ENCODE measurements at regions not wholly inside any gene's neighbourhood (a gene's known extent, or its start where the extent isn't known, plus 50 kb on each side); places are given as distances from the start of the nearest gene placed in this dataset.
A peak's percentile ranks its signal among the peaks of the same experiment; 100 is the strongest.

DNA sequence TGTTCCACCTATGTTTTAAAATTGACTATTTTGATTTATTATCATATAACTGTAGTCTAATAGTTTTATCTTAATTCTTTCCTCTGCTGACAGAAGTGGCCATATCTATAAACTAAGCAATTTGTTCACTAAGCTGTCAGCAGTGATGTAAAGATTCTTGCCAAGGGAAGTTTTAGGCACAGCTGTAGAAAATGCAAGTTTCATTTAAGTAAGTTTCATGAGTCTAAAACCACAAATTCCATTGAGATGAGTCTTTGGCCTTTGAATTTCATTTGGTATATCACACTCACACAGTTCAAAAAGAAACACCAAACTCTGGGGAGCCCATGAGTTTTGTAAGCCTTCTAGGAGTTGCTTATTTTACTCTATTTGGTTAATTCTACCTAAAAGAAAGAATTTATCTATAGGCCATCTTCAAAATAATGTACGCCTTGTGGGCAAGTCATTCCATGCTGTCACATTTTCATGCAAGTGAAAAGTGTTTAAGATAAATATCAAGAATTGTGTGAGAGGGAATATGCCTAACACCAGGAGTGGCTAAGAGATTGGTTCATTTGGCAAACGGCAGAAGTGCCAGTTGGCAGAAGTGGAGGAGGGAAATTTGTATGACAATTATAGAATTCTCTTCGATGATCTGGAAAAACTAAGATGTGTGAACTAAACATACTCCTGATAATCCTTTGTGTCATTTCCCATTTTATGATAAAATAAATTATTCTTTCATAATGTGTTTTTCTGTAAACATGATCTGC is 292.9 kb downstream of the ZIC4 start:
- Histone ChIP-seq H3K18ac (ENCODE audit: low read length) (no peak overlapping the region), H3K4me2 (ENCODE audit: low read length) (no peak overlapping the region), H3K36me3 (ENCODE audit: control insufficient read depth in 1 of 2, insufficient read depth in 2 of 2, low read length in 2 of 2) (no peaks in the 10 kb centered on the region), H3K79me1 (ENCODE audit: low read length) (no peaks in the 10 kb centered on the region), H4K91ac (ENCODE audit: low read depth, low read length) (no peak overlapping the region), H3K4me1 (ENCODE audit: control insufficient read depth in 1 of 2, insufficient read depth in 2 of 2, low read length in 2 of 2) (no peaks in the 10 kb centered on the region), H3K9ac (ENCODE audit: low read length) (no peak overlapping the region), H3K4ac (ENCODE audit: low read depth, low read length) (no peak overlapping the region), H3K79me2 (ENCODE audit: control insufficient read depth, insufficient read depth, low read length, poor library complexity) (no peaks in the 10 kb centered on the region), H3K27me3 (ENCODE audit: insufficient read depth, low read length) (no peaks in the 10 kb centered on the region), H3K14ac (ENCODE audit: low read length) (no peak overlapping the region), H4K8ac (ENCODE audit: low read depth, low read length) (no peak overlapping the region), H3K4me3 (ENCODE audit: low read depth, low read length) (no peak overlapping the region), H3K23ac (ENCODE audit: low read length) (no peak overlapping the region), H2BK5ac (ENCODE audit: low read depth, low read length, poor library complexity) (no peak overlapping the region), H2AFZ (ENCODE audit: insufficient read depth, low read length, poor library complexity) (no peak overlapping the region), H4K12ac (ENCODE audit: low read depth, low read length) (no peak overlapping the region), H2BK120ac (ENCODE audit: insufficient read depth, low read length, poor library complexity) (no peak overlapping the region), H2AK5ac (ENCODE audit: low read length) (no peak overlapping the region), H2BK12ac (ENCODE audit: low read length) (no peak overlapping the region), H3K9me3 (ENCODE audit: insufficient read depth, low read depth, low read length) (no peaks in the 10 kb centered on the region), H3K27ac (ENCODE audit: low read depth, low read length) (no peak overlapping the region)
- WGBS (ENCODE audit: extremely low coverage, insufficient coverage, insufficient read length): no CpG with 5 or more reads among the region's 3 CpGs
- peak in 1 of 2 donors; percentile 20 for DNase-seq

DNA sequence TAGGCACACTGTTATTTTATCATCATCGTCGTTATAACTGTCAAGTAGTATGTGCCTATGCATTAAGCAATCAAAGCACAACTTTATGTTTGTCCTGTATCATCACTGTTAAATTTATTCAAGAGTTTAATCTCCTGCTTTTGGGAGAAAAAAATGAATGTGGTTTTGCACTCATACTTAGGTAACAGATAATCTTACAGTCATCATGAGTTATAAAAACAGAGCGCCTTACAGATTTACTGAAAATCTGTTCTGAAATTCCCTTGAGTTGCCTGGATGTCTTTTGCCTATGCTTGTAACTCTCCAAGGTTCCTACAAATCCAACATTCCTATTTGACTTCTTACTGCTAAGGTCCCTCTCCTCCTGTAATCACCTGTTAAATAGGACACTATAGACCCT is 307.3 kb downstream of the ZIC4 start:
- no peaks in the 10 kb centered on the region for H3K9me3 ChIP-seq (ENCODE audit: insufficient read depth, low read depth, low read length)
- H3K4me1 ChIP-seq (ENCODE audit: control insufficient read depth in 1 of 2, insufficient read depth in 2 of 2, low read length in 2 of 2): no peaks in the 10 kb centered on the region
- no CpG with 5 or more reads among the region's 3 CpGs for WGBS (ENCODE audit: extremely low coverage, insufficient coverage, insufficient read length)
- no peak overlapping the region for H4K91ac ChIP-seq (ENCODE audit: low read depth, low read length)
- H3K79me2 ChIP-seq (ENCODE audit: control insufficient read depth, insufficient read depth, low read length, poor library complexity): no peaks in the 10 kb centered on the region
- no peak overlapping the region for H3K14ac ChIP-seq (ENCODE audit: low read length)
- no peak overlapping the region for H4K12ac ChIP-seq (ENCODE audit: low read depth, low read length)
- H3K79me1 ChIP-seq (ENCODE audit: low read length): no peaks in the 10 kb centered on the region
- H3K18ac ChIP-seq (ENCODE audit: low read length): no peak overlapping the region
- no peak overlapping the region for H2AK5ac ChIP-seq (ENCODE audit: low read length)
- H2BK12ac ChIP-seq (ENCODE audit: low read length): no peak overlapping the region
- H2BK5ac ChIP-seq (ENCODE audit: low read depth, low read length, poor library complexity): no peak overlapping the region
- DNase-seq: no peak
- H3K4me3 ChIP-seq (ENCODE audit: low read depth, low read length): no peak overlapping the region
- H3K4me2 ChIP-seq (ENCODE audit: low read length): no peak overlapping the region
- no peak overlapping the region for H3K4ac ChIP-seq (ENCODE audit: low read depth, low read length)
- no peak overlapping the region for H3K27ac ChIP-seq (ENCODE audit: low read depth, low read length)
- H4K8ac ChIP-seq (ENCODE audit: low read depth, low read length): no peak overlapping the region
- H3K23ac ChIP-seq (ENCODE audit: low read length): no peak overlapping the region
- H3K27me3 ChIP-seq (ENCODE audit: insufficient read depth, low read length): no peaks in the 10 kb centered on the region
- no peak overlapping the region for H2BK120ac ChIP-seq (ENCODE audit: insufficient read depth, low read length, poor library complexity)
- no peaks in the 10 kb centered on the region for H3K36me3 ChIP-seq (ENCODE audit: control insufficient read depth in 1 of 2, insufficient read depth in 2 of 2, low read length in 2 of 2)
- H3K9ac ChIP-seq (ENCODE audit: low read length): no peak overlapping the region
- no peak overlapping the region for H2AFZ ChIP-seq (ENCODE audit: insufficient read depth, low read length, poor library complexity)

DNA sequence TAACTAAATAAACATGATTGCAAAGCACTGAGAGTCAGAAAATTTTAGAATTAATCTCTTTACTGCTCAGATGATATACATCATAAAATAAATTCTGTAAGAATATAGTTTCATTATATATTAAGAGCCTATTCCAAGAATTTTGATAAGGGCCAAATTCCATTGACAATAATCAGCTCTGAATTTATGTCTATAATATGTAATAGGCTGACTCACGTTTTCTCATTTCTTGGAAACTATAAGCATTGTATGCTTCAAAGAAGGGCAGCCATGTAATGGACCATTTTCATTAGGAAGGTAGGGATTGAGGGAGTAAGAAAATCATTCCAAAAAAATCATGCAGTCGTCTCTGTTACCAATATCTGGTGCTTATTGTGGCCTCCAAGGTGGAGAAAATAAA is 315.9 kb downstream of the ZIC4 start:
- Histone ChIP-seq H3K18ac (ENCODE audit: low read length) (no peak overlapping the region), H4K91ac (ENCODE audit: low read depth, low read length) (no peak overlapping the region), H3K4me2 (ENCODE audit: low read length) (no peak overlapping the region), H3K14ac (ENCODE audit: low read length) (no peak overlapping the region), H4K8ac (ENCODE audit: low read depth, low read length) (no peak overlapping the region), H3K4me1 (ENCODE audit: control insufficient read depth in 1 of 2, insufficient read depth in 2 of 2, low read length in 2 of 2) (no peaks in the 10 kb centered on the region), H2AFZ (ENCODE audit: insufficient read depth, low read length, poor library complexity) (no peak overlapping the region), H3K9ac (ENCODE audit: low read length) (no peak overlapping the region), H3K36me3 (ENCODE audit: control insufficient read depth in 1 of 2, insufficient read depth in 2 of 2, low read length in 2 of 2) (no peaks in the 10 kb centered on the region), H3K9me3 (ENCODE audit: insufficient read depth, low read depth, low read length) (no peaks in the 10 kb centered on the region), H2BK120ac (ENCODE audit: insufficient read depth, low read length, poor library complexity) (no peak overlapping the region), H3K4ac (ENCODE audit: low read depth, low read length) (no peak overlapping the region), H3K79me1 (ENCODE audit: low read length) (no peaks in the 10 kb centered on the region), H3K23ac (ENCODE audit: low read length) (no peak overlapping the region), H2AK5ac (ENCODE audit: low read length) (no peak overlapping the region), H3K4me3 (ENCODE audit: low read depth, low read length) (no peak overlapping the region), H3K27ac (ENCODE audit: low read depth, low read length) (no peak overlapping the region), H3K79me2 (ENCODE audit: control insufficient read depth, insufficient read depth, low read length, poor library complexity) (no peaks in the 10 kb centered on the region), H3K27me3 (ENCODE audit: insufficient read depth, low read length) (no peaks in the 10 kb centered on the region), H2BK12ac (ENCODE audit: low read length) (no peak overlapping the region), H2BK5ac (ENCODE audit: low read depth, low read length, poor library complexity) (no peak overlapping the region), H4K12ac (ENCODE audit: low read depth, low read length) (no peak overlapping the region)
- no CpG with 5 or more reads among the region's 2 CpGs for WGBS (ENCODE audit: extremely low coverage, insufficient coverage, insufficient read length)
- DNase-seq: no peak

DNA sequence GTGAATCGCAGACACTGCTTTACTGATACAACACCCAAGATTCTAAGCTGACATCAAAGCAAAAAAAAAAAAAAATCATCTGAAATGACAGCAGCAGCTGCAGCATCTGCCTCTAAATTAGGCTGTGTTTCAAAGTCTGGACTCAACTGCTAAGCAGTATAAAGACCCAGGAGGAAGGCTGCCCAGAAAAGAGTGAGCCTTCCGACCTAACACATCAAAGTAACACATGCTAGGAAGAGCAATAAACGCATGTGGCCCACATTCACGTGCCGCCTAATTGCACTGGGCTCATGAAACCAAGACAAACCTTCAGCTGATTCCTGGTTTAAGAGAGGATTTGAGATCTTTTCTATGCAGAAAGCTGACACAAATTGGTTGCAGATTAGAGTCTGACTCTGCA is 317.1 kb downstream of the ZIC4 start:
- Histone ChIP-seq H3K79me1 (ENCODE audit: low read length) (no peaks in the 10 kb centered on the region), H3K4me2 (ENCODE audit: low read length) (no peak overlapping the region), H3K4me1 (ENCODE audit: control insufficient read depth in 1 of 2, insufficient read depth in 2 of 2, low read length in 2 of 2) (no peaks in the 10 kb centered on the region), H4K8ac (ENCODE audit: low read depth, low read length) (no peak overlapping the region), H3K27ac (ENCODE audit: low read depth, low read length) (no peak overlapping the region), H2AFZ (ENCODE audit: insufficient read depth, low read length, poor library complexity) (no peak overlapping the region), H3K14ac (ENCODE audit: low read length) (no peak overlapping the region), H2BK12ac (ENCODE audit: low read length) (no peak overlapping the region), H3K4me3 (ENCODE audit: low read depth, low read length) (no peak overlapping the region), H3K18ac (ENCODE audit: low read length) (no peak overlapping the region), H3K79me2 (ENCODE audit: control insufficient read depth, insufficient read depth, low read length, poor library complexity) (no peaks in the 10 kb centered on the region), H2AK5ac (ENCODE audit: low read length) (no peak overlapping the region), H2BK5ac (ENCODE audit: low read depth, low read length, poor library complexity) (no peak overlapping the region), H3K23ac (ENCODE audit: low read length) (no peak overlapping the region), H4K91ac (ENCODE audit: low read depth, low read length) (no peak overlapping the region), H3K9ac (ENCODE audit: low read length) (no peak overlapping the region), H3K9me3 (ENCODE audit: insufficient read depth, low read depth, low read length) (no peaks in the 10 kb centered on the region), H2BK120ac (ENCODE audit: insufficient read depth, low read length, poor library complexity) (no peak overlapping the region), H3K4ac (ENCODE audit: low read depth, low read length) (no peak overlapping the region), H4K12ac (ENCODE audit: low read depth, low read length) (no peak overlapping the region), H3K36me3 (ENCODE audit: control insufficient read depth in 1 of 2, insufficient read depth in 2 of 2, low read length in 2 of 2) (no peaks in the 10 kb centered on the region), H3K27me3 (ENCODE audit: insufficient read depth, low read length) (no peaks in the 10 kb centered on the region)
- no CpG with 5 or more reads among the region's 5 CpGs for WGBS (ENCODE audit: extremely low coverage, insufficient coverage, insufficient read length)
- DNase-seq: no peak
